Activated B cell treated with CpG ODN at 0.5 μM for 24 hours (primary cell): ENCODE measurements at regions not wholly inside any gene's neighbourhood (a gene's known extent, or its start where the extent isn't known, plus 50 kb on each side); places are given as distances from the start of the nearest gene placed in this dataset.

Experiments
- ATAC-seq: fragments of 200-7000 bp; cut with Tn5 transposase; one replicate; pipeline ENCODE4 v1.10.0; 2021; ENCODE audit warnings: low read depth, mild to moderate bottlenecking, moderate library complexity
- CTCF ChIA-PET: fragments of 350-600 bp; sonication (Branson Sonifier 250); formaldehyde crosslinking; loops from one replicate; lab custom pipeline; 2021; ENCODE audit warnings: antibody characterized with exemption; lab: Charles Lee
- POLR2A ChIA-PET: fragments of 350-600 bp; sonication (Branson Sonifier 250); formaldehyde crosslinking; loops from one replicate; lab custom pipeline; 2021; ENCODE audit warnings: antibody characterized with exemption; lab: Charles Lee
- DNase-seq: peaks from one replicate; pipeline ENCODE4 v3.0.0; 2022
- H3K27ac Mint-ChIP-seq: one replicate; pipeline ENCODE4 v1.8.0; 2020; ENCODE audit warnings: mixed read lengths
- H3K27me3 Mint-ChIP-seq: one replicate; pipeline ENCODE4 v1.8.0; 2021; ENCODE audit warnings: mixed read lengths
- H3K36me3 Mint-ChIP-seq: one replicate; pipeline ENCODE4 v1.8.0; 2021; ENCODE audit warnings: low read depth, mixed read lengths
- H3K4me1 Mint-ChIP-seq: one replicate; pipeline ENCODE4 v1.8.0; 2021; ENCODE audit warnings: mixed read lengths
- H3K4me3 Mint-ChIP-seq: one replicate; pipeline ENCODE4 v1.8.0; 2020; ENCODE audit warnings: mild to moderate bottlenecking, mixed read lengths
- H3K9me3 Mint-ChIP-seq: one replicate; pipeline ENCODE4 v1.8.0; 2020; ENCODE audit warnings: mixed read lengths
- intact Hi-C: fragments of 100-400 bp; cut with micrococcal nuclease; formaldehyde crosslinking; loops from one replicate; pipeline ENCODE4 v1.15.1; 2024
- TF ChIP-seq, protein P1 (sequence below): fragments of 200-600 bp; IDR thresholded peaks from one replicate; pipeline ENCODE4 v1.8.0; 2022; ENCODE audit warnings: antibody characterized with exemption, mild to moderate bottlenecking

DNA sequence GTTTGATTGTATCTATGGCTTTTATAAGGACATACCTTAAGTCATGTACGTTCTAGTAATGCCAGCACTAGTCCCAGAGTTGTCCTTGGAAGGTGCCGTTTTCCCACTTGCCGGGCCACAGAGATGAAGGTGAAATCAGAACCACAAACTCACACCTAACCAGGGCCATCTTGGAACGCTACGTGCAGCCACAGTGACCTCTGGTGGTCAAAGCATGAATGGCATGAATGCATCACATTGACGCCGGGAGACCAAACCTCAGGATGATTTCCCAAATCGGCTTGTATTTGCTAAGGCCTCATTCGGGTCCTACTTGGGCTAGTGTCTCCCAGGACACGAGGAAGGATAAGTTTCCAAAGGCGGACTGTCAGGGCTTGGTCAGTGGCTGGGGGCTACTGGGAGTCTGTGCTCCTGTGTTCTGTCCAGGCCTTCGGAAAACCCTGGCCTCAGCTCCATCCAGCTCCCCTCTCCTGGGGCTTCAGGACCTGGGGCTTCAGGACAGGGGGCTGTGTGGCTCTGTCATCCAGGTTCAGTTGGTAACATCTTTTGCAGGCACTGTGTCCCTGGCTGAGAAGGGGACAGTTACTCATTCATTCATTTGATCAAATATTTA is 260.5 kb downstream of the PRDM2 start:
- CTCF ChIA-PET = interaction anchor here (1.9 kb wide), 1 partner anchor 295 kb away, joined by 8 read pairs; no protein-coding TSS in a partner anchor
- POLR2A ChIA-PET = no interaction called here
- no peaks in the 10 kb centered on the region for H3K4me1 Mint-ChIP-seq
- TF ChIP-seq, protein P1, sequence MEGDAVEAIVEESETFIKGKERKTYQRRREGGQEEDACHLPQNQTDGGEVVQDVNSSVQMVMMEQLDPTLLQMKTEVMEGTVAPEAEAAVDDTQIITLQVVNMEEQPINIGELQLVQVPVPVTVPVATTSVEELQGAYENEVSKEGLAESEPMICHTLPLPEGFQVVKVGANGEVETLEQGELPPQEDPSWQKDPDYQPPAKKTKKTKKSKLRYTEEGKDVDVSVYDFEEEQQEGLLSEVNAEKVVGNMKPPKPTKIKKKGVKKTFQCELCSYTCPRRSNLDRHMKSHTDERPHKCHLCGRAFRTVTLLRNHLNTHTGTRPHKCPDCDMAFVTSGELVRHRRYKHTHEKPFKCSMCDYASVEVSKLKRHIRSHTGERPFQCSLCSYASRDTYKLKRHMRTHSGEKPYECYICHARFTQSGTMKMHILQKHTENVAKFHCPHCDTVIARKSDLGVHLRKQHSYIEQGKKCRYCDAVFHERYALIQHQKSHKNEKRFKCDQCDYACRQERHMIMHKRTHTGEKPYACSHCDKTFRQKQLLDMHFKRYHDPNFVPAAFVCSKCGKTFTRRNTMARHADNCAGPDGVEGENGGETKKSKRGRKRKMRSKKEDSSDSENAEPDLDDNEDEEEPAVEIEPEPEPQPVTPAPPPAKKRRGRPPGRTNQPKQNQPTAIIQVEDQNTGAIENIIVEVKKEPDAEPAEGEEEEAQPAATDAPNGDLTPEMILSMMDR = peak; percentile 94
- DNase-seq (peak; percentile 52), ATAC-seq (no peak)
- peaks cover 37% of the 10 kb centered on the region for H3K27me3 Mint-ChIP-seq
- no peak overlapping the region for H3K27ac Mint-ChIP-seq
- intact Hi-C loops = loop anchor here (1.0 to 10.0 kb wide), 4 partner anchors 133 to 1084 kb away; no protein-coding TSS in a partner anchor
- no peak overlapping the region for H3K4me3 Mint-ChIP-seq
- no peaks in the 10 kb centered on the region for H3K9me3 Mint-ChIP-seq
- H3K36me3 Mint-ChIP-seq = no peaks in the 10 kb centered on the region

DNA sequence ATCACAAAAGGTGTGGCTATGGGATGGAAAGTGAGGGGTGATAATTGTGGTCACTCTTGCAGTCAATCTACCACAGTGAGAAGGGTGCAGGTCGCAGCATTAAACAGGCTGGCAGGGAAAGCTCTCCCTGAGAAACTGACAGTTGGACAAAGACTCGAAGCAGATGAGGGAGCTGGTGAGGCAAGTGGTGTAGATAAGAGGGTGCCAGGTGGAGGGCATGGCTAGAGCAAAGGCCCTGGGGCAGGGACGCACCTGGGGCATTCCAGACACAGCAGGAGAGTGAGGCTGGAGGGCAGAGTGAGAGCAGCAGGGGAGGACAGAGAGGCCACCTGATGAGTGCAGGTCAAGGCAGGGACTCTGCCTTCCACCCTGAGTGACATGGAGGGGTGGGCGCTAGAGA is 264.8 kb downstream of the PRDM2 start:
- no peak for DNase-seq
- Mint-ChIP-seq H3K36me3 (no peaks in the 10 kb centered on the region), H3K4me1 (no peaks in the 10 kb centered on the region), H3K27me3 (peaks cover 31% of the 10 kb centered on the region), H3K27ac (no peak overlapping the region), H3K9me3 (no peaks in the 10 kb centered on the region), H3K4me3 (no peak overlapping the region)
- TF ChIP-seq, protein P1 = no peak
- ATAC-seq = no peak
- intact Hi-C loops = loop anchor here (5.0 to 10.0 kb wide), 2 partner anchors 137 to 1080 kb away; no protein-coding TSS in a partner anchor
- CTCF ChIA-PET = interaction anchor here (1.1 kb wide), 1 partner anchor 9 kb away, joined by 3 read pairs; no protein-coding TSS in a partner anchor
- POLR2A ChIA-PET = no interaction called here

DNA sequence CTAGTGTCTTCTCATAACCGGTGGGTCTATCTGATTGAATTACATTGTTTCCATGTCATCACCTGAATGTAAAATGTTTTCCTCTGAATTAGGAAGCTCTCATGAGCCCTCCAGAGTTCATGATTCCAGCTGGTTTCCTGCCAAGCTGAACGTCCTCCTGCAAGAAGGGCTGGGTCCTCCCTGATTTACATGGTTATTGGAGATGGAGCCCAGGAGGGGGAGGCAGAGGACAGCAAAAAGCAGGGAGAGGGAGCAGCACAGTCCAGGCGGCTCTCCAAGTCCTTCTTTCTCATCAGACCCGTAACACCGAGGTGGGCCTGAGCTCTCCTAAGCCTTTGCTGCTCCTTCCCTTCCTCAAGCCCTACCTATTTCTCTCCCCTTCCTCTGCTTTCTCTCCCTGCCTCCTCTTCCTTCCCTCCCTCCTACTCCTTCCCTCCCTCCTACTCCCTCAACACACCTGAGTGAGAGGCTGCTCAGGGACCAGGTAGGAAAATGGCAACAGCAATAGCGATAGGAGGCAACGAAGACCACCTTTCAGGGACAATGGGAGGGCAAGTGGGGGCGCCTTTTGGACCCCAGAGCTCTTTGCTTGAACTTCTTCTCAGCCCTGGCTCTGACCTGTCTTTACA is 265.9 kb downstream of the PRDM2 start:
- intact Hi-C loops = loop anchor here (10.0 kb wide), 1 partner anchor 1079 kb away; no protein-coding TSS in a partner anchor
- no peaks in the 10 kb centered on the region for H3K36me3 Mint-ChIP-seq
- ChIA-PET CTCF (no interaction called here), POLR2A (no interaction called here)
- TF ChIP-seq, protein P1 = no peak
- no peak overlapping the region for H3K27ac Mint-ChIP-seq
- peaks cover 31% of the 10 kb centered on the region for H3K27me3 Mint-ChIP-seq
- DNase-seq = no peak
- H3K4me3 Mint-ChIP-seq = no peak overlapping the region
- no peak for ATAC-seq
- no peaks in the 10 kb centered on the region for H3K4me1 Mint-ChIP-seq
- peaks cover 3% of the 10 kb centered on the region for H3K9me3 Mint-ChIP-seq

GRCh38 chr1:13967707-13968106 is 267.7 kb downstream of the PRDM2 start:
- intact Hi-C loops = loop anchor here (10.0 kb wide), 1 partner anchor 1077 kb away; no protein-coding TSS in a partner anchor

GRCh38 chr1:13968361-13968760 is 268.4 kb downstream of the PRDM2 start:
- ATAC-seq (no peak), DNase-seq (no peak)
- H3K4me1 Mint-ChIP-seq = no peaks in the 10 kb centered on the region
- H3K4me3 Mint-ChIP-seq = no peak overlapping the region
- TF ChIP-seq, protein P1 = no peak
- peaks cover 12% of the 10 kb centered on the region for H3K9me3 Mint-ChIP-seq
- H3K36me3 Mint-ChIP-seq = no peaks in the 10 kb centered on the region
- intact Hi-C loops = loop anchor here (10.0 kb wide), 1 partner anchor 1076 kb away; no protein-coding TSS in a partner anchor
- POLR2A ChIA-PET = no interaction called here
- CTCF ChIA-PET = no interaction called here
- H3K27me3 Mint-ChIP-seq = peaks cover 32% of the 10 kb centered on the region
- no peak overlapping the region for H3K27ac Mint-ChIP-seq

More at GRCh38 chr1:13967707-13968106, 267.7 kb downstream of the PRDM2 start:
- ChIA-PET CTCF (no interaction called here), POLR2A (no interaction called here)
- no peaks in the 10 kb centered on the region for H3K36me3 Mint-ChIP-seq
- H3K9me3 Mint-ChIP-seq = peaks cover 12% of the 10 kb centered on the region
- ATAC-seq (no peak), DNase-seq (no peak)
- no peak overlapping the region for H3K4me3 Mint-ChIP-seq
- TF ChIP-seq, protein P1 = no peak
- no peak overlapping the region for H3K27ac Mint-ChIP-seq
- no peaks in the 10 kb centered on the region for H3K4me1 Mint-ChIP-seq
- H3K27me3 Mint-ChIP-seq = peaks cover 32% of the 10 kb centered on the region
